Esophagus muscularis mucosa (tissue), 4 donors: ENCODE measurements at regions not wholly inside any gene's neighbourhood (a gene's known extent, or its start where the extent isn't known, plus 50 kb on each side); places are given as distances from the start of the nearest gene placed in this dataset.

Experiments
- DNase-seq: peaks from one replicate; pipeline ENCODE4 v3.0.0-alpha.2; 2017; ENCODE audit errors: extremely low spot score
- H3K27ac ChIP-seq, 4 donors: fragments of 200-600 bp; sonication (generic); replicated peaks in 1 of 4; 1 replicate in 3 of 4; 2 replicates in 1 of 4; pipeline ENCODE4 v1.5.1; 2016 to 2019; ENCODE audit warnings: mild to moderate bottlenecking in 1 of 4
- H3K27me3 ChIP-seq, 4 donors: fragments of 200-600 bp; sonication (generic); one replicate each; pipeline versions ENCODE4 v1.5.1 to v1.6.0; 2016 to 2019
- H3K36me3 ChIP-seq, 4 donors: fragments of 200-600 bp; sonication (generic); one replicate each; pipeline ENCODE4 v1.5.1; 2016 to 2019
- H3K4me1 ChIP-seq, 4 donors: fragments of 200-600 bp; sonication (generic); one replicate each; pipeline ENCODE4 v1.5.1; 2016 to 2019
- H3K4me3 ChIP-seq, 4 donors: fragments of 200-600 bp; sonication (generic); 1 replicate in 2 of 4; 2 replicates in 2 of 4; pipeline ENCODE4 v1.5.1; 2016 to 2019; ENCODE audit warnings: mild to moderate bottlenecking in 4 of 4, moderate library complexity in 1 of 4
- H3K9me3 ChIP-seq, 4 donors: fragments of 200-600 bp; sonication (generic); 1 replicate in 3 of 4; 2 replicates in 1 of 4; pipeline ENCODE4 v1.5.1; 2016 to 2019
- EP300 ChIP-seq: sonication (generic); formaldehyde crosslinking; IDR thresholded peaks from one replicate; pipeline ENCODE4 v1.6.1; 2017; ENCODE audit warnings: antibody characterized with exemption
- POLR2A ChIP-seq: fragments of 450-650 bp; IDR thresholded peaks from one replicate; pipeline ENCODE4 v1.6.1; 2017; ENCODE audit warnings: antibody characterized with exemption, moderate library complexity, mild to moderate bottlenecking, low read depth
- POLR2AphosphoS5 ChIP-seq, 2 donors: sonication (generic); formaldehyde crosslinking; IDR thresholded peaks; one replicate each; pipeline ENCODE4 v1.6.1; 2017; ENCODE audit warnings: antibody characterized with exemption in 2 of 2
- WGBS: methylation state at CpG from one replicate; pipeline ENCODE4 v1.1.5; 2018; 5-methylcytosine and 5-hydroxymethylcytosine counted together
- intact Hi-C: fragments of 100-400 bp; cut with DNase I; formaldehyde crosslinking; loops from one replicate; pipeline ENCODE4 v1.15.1; 2023
- TF ChIP-seq, protein P1 (sequence below), 3 experiments: fragments of 200-600 bp in 2 of 3; fragments of 450-650 bp in 1 of 3; sonication (generic) in 2 of 3; IDR thresholded peaks; one replicate each; pipeline ENCODE4 v1.5.1; 2017 to 2019; ENCODE audit warnings: antibody characterized with exemption in 3 of 3, mild to moderate bottlenecking in 2 of 3, moderate library complexity in 1 of 3

DNA sequence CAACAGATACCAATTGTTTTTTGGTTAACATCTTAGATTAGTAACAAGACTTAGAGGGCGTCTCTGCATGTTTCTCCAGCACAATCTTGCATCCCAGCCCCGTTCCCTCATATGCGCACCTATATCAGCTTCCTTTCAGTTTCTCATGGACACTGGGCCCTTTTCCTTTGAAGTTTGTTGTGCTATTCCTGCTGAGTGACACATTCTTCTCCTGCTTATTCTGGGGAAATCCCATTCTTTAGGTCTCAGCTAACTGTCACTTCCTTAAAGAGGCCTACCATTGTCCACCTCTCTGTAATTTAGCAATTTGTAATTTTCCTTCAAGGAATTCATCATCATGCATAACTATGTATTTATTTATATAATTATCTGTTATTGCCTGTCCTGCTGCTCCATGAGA is 110.3 kb upstream of the STEAP1B start:
- Histone ChIP-seq H3K4me3 (no peak overlapping the region), H3K27me3 (no peaks in the 10 kb centered on the region), H3K36me3 (no peaks in the 10 kb centered on the region), H3K4me1 (peaks cover 0 to 14% (median 0%) of the 10 kb centered on the region in 4 donors), H3K9me3 (no peaks in the 10 kb centered on the region), H3K27ac (no peak overlapping the region)
- no peak for DNase-seq
- TF ChIP-seq POLR2A (no peak), POLR2AphosphoS5 (IDR thresholded peaks at IDR 0.05) (no peak), EP300 (no peak)
- TF ChIP-seq, protein P1, sequence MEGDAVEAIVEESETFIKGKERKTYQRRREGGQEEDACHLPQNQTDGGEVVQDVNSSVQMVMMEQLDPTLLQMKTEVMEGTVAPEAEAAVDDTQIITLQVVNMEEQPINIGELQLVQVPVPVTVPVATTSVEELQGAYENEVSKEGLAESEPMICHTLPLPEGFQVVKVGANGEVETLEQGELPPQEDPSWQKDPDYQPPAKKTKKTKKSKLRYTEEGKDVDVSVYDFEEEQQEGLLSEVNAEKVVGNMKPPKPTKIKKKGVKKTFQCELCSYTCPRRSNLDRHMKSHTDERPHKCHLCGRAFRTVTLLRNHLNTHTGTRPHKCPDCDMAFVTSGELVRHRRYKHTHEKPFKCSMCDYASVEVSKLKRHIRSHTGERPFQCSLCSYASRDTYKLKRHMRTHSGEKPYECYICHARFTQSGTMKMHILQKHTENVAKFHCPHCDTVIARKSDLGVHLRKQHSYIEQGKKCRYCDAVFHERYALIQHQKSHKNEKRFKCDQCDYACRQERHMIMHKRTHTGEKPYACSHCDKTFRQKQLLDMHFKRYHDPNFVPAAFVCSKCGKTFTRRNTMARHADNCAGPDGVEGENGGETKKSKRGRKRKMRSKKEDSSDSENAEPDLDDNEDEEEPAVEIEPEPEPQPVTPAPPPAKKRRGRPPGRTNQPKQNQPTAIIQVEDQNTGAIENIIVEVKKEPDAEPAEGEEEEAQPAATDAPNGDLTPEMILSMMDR (IDR thresholded peaks at IDR 0.05), result no peak
- 96% methylated on average over 3 of the region's 3 CpGs for WGBS
- intact Hi-C loops, result no loop called here

- Histone ChIP-seq H3K9me3 (no peaks in the 10 kb centered on the region), H3K27ac (no peak overlapping the region), H3K4me3 (no peak overlapping the region), H3K4me1 (peaks cover 4 to 25% (median 10%) of the 10 kb centered on the region in 4 donors), H3K27me3 (no peaks in the 10 kb centered on the region), H3K36me3 (no peaks in the 10 kb centered on the region)
- TF ChIP-seq, protein P1 (IDR thresholded peaks at IDR 0.05), result no peak
- peak; percentile 35 for TF ChIP-seq EP300
- no peak for TF ChIP-seq POLR2A
- TF ChIP-seq POLR2AphosphoS5 (IDR thresholded peaks at IDR 0.05), result peak in 1 of 2 donors; percentile 6
- intact Hi-C loops, result no loop called here
- no peak for DNase-seq
- 76% methylated on average over 5 of the region's 5 CpGs for WGBS
These were observed 107.2 kb upstream of the STEAP1B start for GRCh38 chr7:22607180-22607579.

GRCh38 chr7:22604246-22604645 is 104.3 kb upstream of the STEAP1B start:
- intact Hi-C loops, result no loop called here
- Histone ChIP-seq H3K4me3 (no peak overlapping the region), H3K4me1 (peaks cover 17 to 41% (median 27%) of the 10 kb centered on the region in 4 donors), H3K9me3 (no peaks in the 10 kb centered on the region), H3K36me3 (no peaks in the 10 kb centered on the region), H3K27ac (no peak overlapping the region), H3K27me3 (no peaks in the 10 kb centered on the region)
- 84% methylated on average over 2 of the region's 2 CpGs for WGBS
- no peak for DNase-seq
- TF ChIP-seq POLR2AphosphoS5 (IDR thresholded peaks at IDR 0.05) (no peak), POLR2A (no peak), EP300 (no peak)
- TF ChIP-seq, protein P1 (IDR thresholded peaks at IDR 0.05), result no peak

DNA sequence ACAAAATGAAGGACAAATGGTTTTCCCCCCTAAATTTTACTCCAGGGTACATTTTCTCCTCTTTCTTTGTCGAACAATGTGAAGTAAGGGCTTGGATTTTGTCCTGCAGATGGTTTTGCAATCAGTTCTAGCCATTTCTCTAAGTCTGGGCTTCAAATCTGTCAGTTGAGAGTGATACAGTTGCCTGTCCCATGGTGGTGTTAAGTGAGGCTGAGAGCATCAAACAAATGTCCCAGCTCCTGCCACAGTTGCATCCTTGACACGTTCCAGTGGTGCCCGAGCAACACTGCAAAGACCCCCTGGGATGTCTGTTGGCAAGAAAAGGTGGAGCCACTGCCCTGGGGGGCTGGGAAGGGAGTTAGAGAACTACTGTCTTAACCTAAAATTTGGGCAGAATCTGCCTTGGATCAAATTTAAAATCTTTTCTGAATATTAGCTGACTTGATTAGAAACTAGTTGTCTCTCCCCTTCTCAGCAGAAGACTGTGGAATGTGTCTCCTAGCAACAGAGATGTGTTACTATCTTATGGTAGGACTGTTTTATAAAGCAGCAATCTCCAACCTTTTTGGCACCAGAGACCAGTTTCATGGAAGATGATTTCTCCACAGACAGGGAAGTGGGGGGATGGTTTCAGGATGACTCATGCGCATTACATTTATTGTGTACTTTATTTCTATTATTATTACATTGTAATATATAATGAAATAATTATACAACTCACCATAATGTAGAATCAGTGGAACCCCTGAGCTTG is 102.0 kb upstream of the STEAP1B start:
- H3K36me3 ChIP-seq, result no peaks in the 10 kb centered on the region
- no peak for DNase-seq
- no peaks in the 10 kb centered on the region for H3K27me3 ChIP-seq
- no peaks in the 10 kb centered on the region for H3K9me3 ChIP-seq
- H3K4me3 ChIP-seq, result no peak overlapping the region
- TF ChIP-seq EP300 (no peak), POLR2AphosphoS5 (IDR thresholded peaks at IDR 0.05) (no peak), POLR2A (no peak)
- TF ChIP-seq, protein P1 (IDR thresholded peaks at IDR 0.05), result no peak
- peak overlapping the region in 3 of 4 donors; percentile 44 to 67 (median 46) for H3K27ac ChIP-seq
- H3K4me1 ChIP-seq, result peaks cover 17 to 36% (median 27%) of the 10 kb centered on the region in 4 donors
- 48% methylated on average over 4 of the region's 4 CpGs for WGBS
- intact Hi-C loops, result no loop called here
